ENCODE measurements at regions not wholly inside any gene's neighbourhood (a gene's known extent, or its start where the extent isn't known, plus 50 kb on each side); places are given as distances from the start of the nearest gene placed in this dataset.
"Not testable (repeated sequence)": the region's sequence is repeated elsewhere in the genome, so short reads cannot be mapped to it uniquely, and the experiment has no call there.

GRCh38 chr14:106355007-106355791 lies 828.8 kb downstream of the TMEM121 start:
- H3K27me3 ChIP-seq (ENCODE audit: insufficient read depth, low read length); H3K4me2 ChIP-seq (ENCODE audit: low read length); H3K4ac ChIP-seq (ENCODE audit: low read depth, low read length); H3K14ac ChIP-seq (ENCODE audit: low read length); H3K9ac ChIP-seq (ENCODE audit: low read length); H3K79me1 ChIP-seq (ENCODE audit: low read length); H3K27ac ChIP-seq (ENCODE audit: low read depth, low read length); H2BK120ac ChIP-seq (ENCODE audit: insufficient read depth, low read length, poor library complexity); H2BK12ac ChIP-seq (ENCODE audit: low read length); H3K36me3 ChIP-seq (ENCODE audit: control insufficient read depth in 1 of 2, insufficient read depth in 2 of 2, low read length in 2 of 2); H3K4me1 ChIP-seq (ENCODE audit: control insufficient read depth in 1 of 2, insufficient read depth in 2 of 2, low read length in 2 of 2); H2BK5ac ChIP-seq (ENCODE audit: low read depth, low read length, poor library complexity); H4K12ac ChIP-seq (ENCODE audit: low read depth, low read length); H4K91ac ChIP-seq (ENCODE audit: low read depth, low read length); H2AFZ ChIP-seq (ENCODE audit: insufficient read depth, low read length, poor library complexity); H4K8ac ChIP-seq (ENCODE audit: low read depth, low read length); H3K18ac ChIP-seq (ENCODE audit: low read length); DNase-seq; H3K23ac ChIP-seq (ENCODE audit: low read length); H2AK5ac ChIP-seq (ENCODE audit: low read length); H3K79me2 ChIP-seq (ENCODE audit: control insufficient read depth, insufficient read depth, low read length, poor library complexity); H3K4me3 ChIP-seq (ENCODE audit: low read depth, low read length); H3K9me3 ChIP-seq (ENCODE audit: insufficient read depth, low read depth, low read length): not testable (repeated sequence)
- WGBS (ENCODE audit: extremely low coverage, insufficient coverage, insufficient read length): no CpG with 5 or more reads among the region's 8 CpGs

DNA sequence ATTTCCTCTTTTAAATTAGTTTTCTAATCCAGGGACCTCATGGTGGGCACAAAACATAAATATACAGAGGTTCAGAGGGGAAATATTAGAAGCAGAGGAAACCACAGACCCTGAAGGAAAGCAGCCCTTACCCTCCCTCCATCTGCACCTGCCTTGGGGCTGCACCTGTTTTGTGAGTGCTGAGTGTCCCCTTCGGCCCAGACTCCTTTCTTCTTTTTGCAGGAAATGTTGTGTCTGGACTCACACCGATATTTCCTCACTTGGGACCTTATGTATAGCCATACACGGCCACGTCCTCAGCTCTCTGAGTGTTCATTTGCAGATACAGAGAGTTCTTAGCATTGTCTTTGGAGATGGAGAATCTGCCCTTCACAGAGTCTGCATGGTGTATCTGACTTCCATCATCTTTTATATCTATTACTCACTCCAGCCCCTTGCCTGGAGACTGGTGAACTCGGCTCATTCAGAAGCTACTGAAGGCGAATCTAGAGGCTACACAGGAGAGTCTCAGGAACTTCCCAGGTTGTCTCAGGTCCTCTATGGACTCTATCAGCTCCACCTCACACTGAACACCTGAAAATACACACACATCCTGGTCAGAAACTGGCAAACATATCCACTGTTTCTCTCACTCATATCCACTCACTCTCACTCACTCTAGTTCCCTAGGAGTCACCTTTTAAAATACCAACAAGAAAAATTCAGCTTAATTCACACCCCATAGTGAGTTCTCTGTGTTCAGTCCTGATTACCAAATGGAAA lies 829.7 kb downstream of the TMEM121 start:
- H3K4me2 ChIP-seq (ENCODE audit: low read length); H3K27ac ChIP-seq (ENCODE audit: low read depth, low read length); DNase-seq; H4K91ac ChIP-seq (ENCODE audit: low read depth, low read length); H3K4me1 ChIP-seq (ENCODE audit: control insufficient read depth in 1 of 2, insufficient read depth in 2 of 2, low read length in 2 of 2); H3K79me2 ChIP-seq (ENCODE audit: control insufficient read depth, insufficient read depth, low read length, poor library complexity); H4K8ac ChIP-seq (ENCODE audit: low read depth, low read length); H2BK120ac ChIP-seq (ENCODE audit: insufficient read depth, low read length, poor library complexity); H2BK5ac ChIP-seq (ENCODE audit: low read depth, low read length, poor library complexity); H3K36me3 ChIP-seq (ENCODE audit: control insufficient read depth in 1 of 2, insufficient read depth in 2 of 2, low read length in 2 of 2); H3K23ac ChIP-seq (ENCODE audit: low read length); H4K12ac ChIP-seq (ENCODE audit: low read depth, low read length); H3K4ac ChIP-seq (ENCODE audit: low read depth, low read length); H2AFZ ChIP-seq (ENCODE audit: insufficient read depth, low read length, poor library complexity); H3K18ac ChIP-seq (ENCODE audit: low read length); H3K79me1 ChIP-seq (ENCODE audit: low read length); H3K9me3 ChIP-seq (ENCODE audit: insufficient read depth, low read depth, low read length); H3K4me3 ChIP-seq (ENCODE audit: low read depth, low read length); H2AK5ac ChIP-seq (ENCODE audit: low read length); H3K27me3 ChIP-seq (ENCODE audit: insufficient read depth, low read length); H3K9ac ChIP-seq (ENCODE audit: low read length); H2BK12ac ChIP-seq (ENCODE audit: low read length); H3K14ac ChIP-seq (ENCODE audit: low read length): not testable (repeated sequence)
- no CpG with 5 or more reads among the region's 6 CpGs for WGBS (ENCODE audit: extremely low coverage, insufficient coverage, insufficient read length)

DNA sequence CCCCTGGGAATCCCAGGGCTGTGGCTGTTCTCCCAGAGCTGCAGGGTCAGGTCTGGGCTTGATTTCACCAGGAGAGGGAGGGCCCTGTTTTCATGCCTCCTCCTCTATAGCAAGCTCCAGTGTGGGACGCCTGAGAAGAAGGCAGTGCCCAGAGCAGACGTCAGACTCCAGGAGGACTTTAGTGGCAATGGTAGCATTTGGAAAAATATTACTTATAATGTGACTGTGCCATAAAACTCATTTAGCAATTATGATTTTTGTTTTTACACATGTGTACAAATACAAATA lies 830.2 kb downstream of the TMEM121 start:
- not testable (repeated sequence) for H4K8ac ChIP-seq (ENCODE audit: low read depth, low read length); H3K79me2 ChIP-seq (ENCODE audit: control insufficient read depth, insufficient read depth, low read length, poor library complexity); H3K18ac ChIP-seq (ENCODE audit: low read length); H2AK5ac ChIP-seq (ENCODE audit: low read length); H2BK5ac ChIP-seq (ENCODE audit: low read depth, low read length, poor library complexity); H2BK12ac ChIP-seq (ENCODE audit: low read length); H2AFZ ChIP-seq (ENCODE audit: insufficient read depth, low read length, poor library complexity); H4K91ac ChIP-seq (ENCODE audit: low read depth, low read length); H3K27me3 ChIP-seq (ENCODE audit: insufficient read depth, low read length); H3K79me1 ChIP-seq (ENCODE audit: low read length); H3K9ac ChIP-seq (ENCODE audit: low read length); H3K14ac ChIP-seq (ENCODE audit: low read length); DNase-seq; H3K4ac ChIP-seq (ENCODE audit: low read depth, low read length); H3K27ac ChIP-seq (ENCODE audit: low read depth, low read length); H3K4me1 ChIP-seq (ENCODE audit: control insufficient read depth in 1 of 2, insufficient read depth in 2 of 2, low read length in 2 of 2); H4K12ac ChIP-seq (ENCODE audit: low read depth, low read length); H2BK120ac ChIP-seq (ENCODE audit: insufficient read depth, low read length, poor library complexity); H3K4me3 ChIP-seq (ENCODE audit: low read depth, low read length); H3K9me3 ChIP-seq (ENCODE audit: insufficient read depth, low read depth, low read length); H3K4me2 ChIP-seq (ENCODE audit: low read length); H3K23ac ChIP-seq (ENCODE audit: low read length); H3K36me3 ChIP-seq (ENCODE audit: control insufficient read depth in 1 of 2, insufficient read depth in 2 of 2, low read length in 2 of 2)
- WGBS (ENCODE audit: extremely low coverage, insufficient coverage, insufficient read length): no CpG with 5 or more reads among the region's 2 CpGs

GRCh38 chr14:106359157-106359887 lies 832.9 kb downstream of the TMEM121 start:
- not testable (repeated sequence) for H3K36me3 ChIP-seq (ENCODE audit: control insufficient read depth in 1 of 2, insufficient read depth in 2 of 2, low read length in 2 of 2); H3K23ac ChIP-seq (ENCODE audit: low read length); H4K12ac ChIP-seq (ENCODE audit: low read depth, low read length); H3K4me1 ChIP-seq (ENCODE audit: control insufficient read depth in 1 of 2, insufficient read depth in 2 of 2, low read length in 2 of 2); H3K14ac ChIP-seq (ENCODE audit: low read length); H4K8ac ChIP-seq (ENCODE audit: low read depth, low read length); H2BK5ac ChIP-seq (ENCODE audit: low read depth, low read length, poor library complexity); H3K9me3 ChIP-seq (ENCODE audit: insufficient read depth, low read depth, low read length); H2AFZ ChIP-seq (ENCODE audit: insufficient read depth, low read length, poor library complexity); H3K4me3 ChIP-seq (ENCODE audit: low read depth, low read length); H2BK12ac ChIP-seq (ENCODE audit: low read length); H3K4me2 ChIP-seq (ENCODE audit: low read length); H2BK120ac ChIP-seq (ENCODE audit: insufficient read depth, low read length, poor library complexity); H3K79me2 ChIP-seq (ENCODE audit: control insufficient read depth, insufficient read depth, low read length, poor library complexity); H3K4ac ChIP-seq (ENCODE audit: low read depth, low read length); H2AK5ac ChIP-seq (ENCODE audit: low read length); H3K18ac ChIP-seq (ENCODE audit: low read length); H4K91ac ChIP-seq (ENCODE audit: low read depth, low read length); H3K9ac ChIP-seq (ENCODE audit: low read length); DNase-seq; H3K27me3 ChIP-seq (ENCODE audit: insufficient read depth, low read length); H3K79me1 ChIP-seq (ENCODE audit: low read length); H3K27ac ChIP-seq (ENCODE audit: low read depth, low read length)
- WGBS (ENCODE audit: extremely low coverage, insufficient coverage, insufficient read length): no CpG with 5 or more reads among the region's 17 CpGs
